ENCODE measurements at regions not wholly inside any gene's neighbourhood (a gene's known extent, or its start where the extent isn't known, plus 50 kb on each side); places are given as distances from the start of the nearest gene placed in this dataset.
"Not testable (repeated sequence)": the region's sequence is repeated elsewhere in the genome, so short reads cannot be mapped to it uniquely, and the experiment has no call there.

DNA sequence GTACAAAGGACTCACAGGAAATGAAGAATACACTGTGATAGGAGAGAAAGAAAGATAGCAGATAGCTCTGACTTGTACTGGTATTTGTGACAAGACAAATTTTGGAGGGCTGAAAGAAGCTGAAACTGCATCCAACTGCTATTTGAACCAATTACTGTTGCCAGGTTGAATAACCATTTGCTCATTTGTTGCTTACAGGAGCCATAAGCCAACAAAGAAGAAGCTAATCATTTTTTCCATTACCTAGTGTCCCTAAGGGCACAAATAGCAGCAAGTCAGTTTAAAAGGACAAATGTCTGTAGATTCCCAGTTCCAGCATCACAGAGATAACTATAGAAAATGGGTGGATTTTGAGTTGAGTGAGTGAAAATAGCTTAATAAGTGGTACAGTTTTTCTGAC is 376.9 kb upstream of the ARPP21 start:
- ATAC-seq (ENCODE audit: low FRiP score) (no peak), DNase-seq (ENCODE audit: low spot score) (no peak)
- TF ChIP-seq, protein P1, sequence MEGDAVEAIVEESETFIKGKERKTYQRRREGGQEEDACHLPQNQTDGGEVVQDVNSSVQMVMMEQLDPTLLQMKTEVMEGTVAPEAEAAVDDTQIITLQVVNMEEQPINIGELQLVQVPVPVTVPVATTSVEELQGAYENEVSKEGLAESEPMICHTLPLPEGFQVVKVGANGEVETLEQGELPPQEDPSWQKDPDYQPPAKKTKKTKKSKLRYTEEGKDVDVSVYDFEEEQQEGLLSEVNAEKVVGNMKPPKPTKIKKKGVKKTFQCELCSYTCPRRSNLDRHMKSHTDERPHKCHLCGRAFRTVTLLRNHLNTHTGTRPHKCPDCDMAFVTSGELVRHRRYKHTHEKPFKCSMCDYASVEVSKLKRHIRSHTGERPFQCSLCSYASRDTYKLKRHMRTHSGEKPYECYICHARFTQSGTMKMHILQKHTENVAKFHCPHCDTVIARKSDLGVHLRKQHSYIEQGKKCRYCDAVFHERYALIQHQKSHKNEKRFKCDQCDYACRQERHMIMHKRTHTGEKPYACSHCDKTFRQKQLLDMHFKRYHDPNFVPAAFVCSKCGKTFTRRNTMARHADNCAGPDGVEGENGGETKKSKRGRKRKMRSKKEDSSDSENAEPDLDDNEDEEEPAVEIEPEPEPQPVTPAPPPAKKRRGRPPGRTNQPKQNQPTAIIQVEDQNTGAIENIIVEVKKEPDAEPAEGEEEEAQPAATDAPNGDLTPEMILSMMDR (IDR thresholded peaks at IDR 0.05): no peak

DNA sequence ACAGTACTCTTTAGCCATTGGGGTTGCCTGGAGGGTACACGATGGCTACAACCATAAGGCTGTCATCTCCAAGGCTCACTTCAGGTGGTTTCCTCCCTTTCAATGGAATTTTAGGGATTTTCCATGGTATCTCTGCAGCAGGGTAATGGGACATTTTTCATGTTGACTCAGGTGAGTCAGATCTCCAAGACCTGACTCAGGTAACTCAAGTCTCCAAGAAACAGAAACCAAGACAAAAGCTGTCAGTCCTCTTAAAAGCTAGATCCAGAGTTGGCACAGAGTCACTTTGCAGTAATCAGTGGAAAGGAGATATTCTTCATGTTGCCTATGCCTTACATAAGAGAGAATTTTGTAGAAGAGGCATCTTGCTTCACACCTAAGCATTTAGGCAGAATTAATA is 375.8 kb upstream of the ARPP21 start:
- TF ChIP-seq, protein P1 (IDR thresholded peaks at IDR 0.05): no peak
- ATAC-seq (ENCODE audit: low FRiP score) (no peak), DNase-seq (ENCODE audit: low spot score) (no peak)

DNA sequence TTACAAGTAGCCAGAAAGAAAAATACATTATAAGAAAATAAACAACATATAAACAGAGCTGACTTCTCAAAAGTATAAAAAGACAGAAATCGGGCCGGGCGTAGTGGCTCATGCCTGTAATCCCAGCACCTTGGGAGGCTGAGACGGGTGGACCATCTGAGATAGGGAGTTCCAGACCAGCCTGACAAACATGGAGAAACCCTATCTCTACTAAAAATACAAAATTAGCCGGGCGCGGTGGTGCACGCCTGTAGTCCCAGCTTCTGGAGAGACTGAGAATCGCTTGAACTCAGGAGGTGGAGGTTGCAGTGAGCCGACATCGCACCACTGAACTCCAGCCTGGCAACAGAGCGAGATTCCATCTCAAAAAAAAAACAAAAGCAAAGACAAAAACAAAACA is 373.3 kb upstream of the ARPP21 start:
- ATAC-seq (ENCODE audit: low FRiP score); DNase-seq (ENCODE audit: low spot score): not testable (repeated sequence)

DNA sequence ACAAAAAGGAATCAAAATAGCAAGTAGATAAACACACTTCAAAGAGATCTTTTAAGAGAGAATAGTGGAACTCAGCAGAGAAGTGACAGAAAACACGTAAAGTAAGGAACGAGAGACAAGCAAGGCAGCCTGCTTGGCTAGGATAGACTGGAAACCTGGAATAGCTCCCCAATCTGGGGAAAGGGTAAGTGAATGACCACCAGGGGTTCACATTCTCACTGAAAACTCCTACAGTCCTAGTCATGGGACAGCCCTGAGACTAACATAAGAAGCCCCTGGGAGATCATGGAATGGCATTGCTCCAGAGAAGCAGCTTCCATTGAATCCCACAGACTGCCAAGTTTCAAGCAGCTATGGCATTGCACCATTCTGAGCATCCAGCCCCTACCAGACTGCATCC is 363.6 kb upstream of the ARPP21 start:
- ATAC-seq (ENCODE audit: low FRiP score) (no peak), DNase-seq (ENCODE audit: low spot score) (no peak)
- TF ChIP-seq, protein P1 (IDR thresholded peaks at IDR 0.05): no peak

DNA sequence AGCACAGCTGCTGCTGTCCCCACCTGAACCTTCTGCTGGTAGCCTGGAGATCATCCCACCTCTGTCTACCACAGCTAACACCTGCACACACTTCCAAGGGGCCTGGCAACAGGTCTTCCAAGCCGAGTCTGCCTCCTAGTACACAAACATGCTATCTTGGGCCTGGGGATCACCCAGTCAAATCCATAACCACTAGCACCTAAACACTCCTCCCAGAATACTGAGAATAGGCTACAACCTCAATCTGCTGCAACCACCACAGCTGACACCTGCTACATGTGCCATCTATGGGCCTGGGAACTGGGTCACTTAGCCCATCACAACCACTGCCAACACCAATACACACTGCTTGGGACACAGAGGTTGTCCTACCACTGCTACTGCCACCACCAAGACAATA is 362.8 kb upstream of the ARPP21 start:
- no peak for ATAC-seq (ENCODE audit: low FRiP score)
- TF ChIP-seq, protein P1 (IDR thresholded peaks at IDR 0.05): no peak
- DNase-seq (ENCODE audit: low spot score): no peak

DNA sequence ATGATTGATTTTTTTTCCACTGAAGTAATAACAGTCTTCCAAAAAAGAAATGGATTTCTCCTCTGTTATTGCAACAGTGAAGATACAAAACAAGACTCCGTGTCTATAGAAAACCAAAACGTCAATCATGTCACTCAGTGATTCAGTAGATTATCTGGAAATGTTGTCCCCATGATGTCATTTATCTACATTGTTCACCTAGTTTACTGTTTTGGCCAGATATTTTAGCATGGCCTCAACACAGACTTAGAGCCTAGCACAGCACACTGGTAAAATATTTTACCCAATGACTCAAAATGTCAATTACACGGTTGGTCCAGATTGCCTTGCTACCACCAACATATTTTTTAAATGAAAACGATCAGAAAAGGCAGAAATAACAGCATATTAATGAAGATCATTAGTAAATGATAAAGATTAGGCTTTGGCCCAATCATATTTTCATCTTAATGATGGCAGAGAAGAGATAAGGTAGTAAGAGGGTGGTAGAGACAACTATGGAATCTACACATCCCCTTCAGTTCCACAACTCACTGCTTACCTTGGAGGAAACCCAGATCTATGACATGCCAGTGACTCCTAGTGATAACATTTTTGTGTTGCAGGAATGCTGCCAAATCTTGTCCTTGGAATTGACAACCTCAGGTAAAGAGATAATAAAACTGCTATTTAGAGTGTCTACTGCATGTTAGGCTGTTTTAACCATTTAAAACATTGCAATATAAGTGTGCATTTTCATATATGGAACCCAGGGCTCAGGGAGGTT is 347.7 kb upstream of the ARPP21 start:
- ATAC-seq (ENCODE audit: low FRiP score) (no peak), DNase-seq (ENCODE audit: low spot score) (no peak)
- TF ChIP-seq, protein P1 (IDR thresholded peaks at IDR 0.05): no peak

DNA sequence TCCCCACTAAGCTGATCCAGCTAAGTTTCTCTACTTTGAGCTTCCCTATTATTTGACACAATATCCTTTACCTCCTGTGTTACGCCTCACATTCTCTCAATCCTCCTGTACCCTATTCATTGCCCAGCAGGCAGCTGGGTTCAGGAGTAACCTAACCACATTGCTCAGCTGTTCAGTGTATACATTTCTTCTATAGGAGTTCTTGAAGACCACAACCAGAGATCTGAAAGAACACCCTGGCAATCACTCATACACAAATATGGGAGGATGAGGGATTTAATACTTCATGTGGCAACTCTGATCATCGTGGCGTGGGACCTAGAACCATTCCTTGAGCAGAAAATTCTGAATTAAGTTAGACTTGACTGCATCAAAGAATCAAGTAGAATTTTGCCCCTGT is 346.8 kb upstream of the ARPP21 start:
- no peak for DNase-seq (ENCODE audit: low spot score)
- no peak for ATAC-seq (ENCODE audit: low FRiP score)
- TF ChIP-seq, protein P1 (IDR thresholded peaks at IDR 0.05): no peak

Data from omental fat pad (tissue), 3 donors.